H1 (cell line): ENCODE measurements at regions not wholly inside any gene's neighbourhood (a gene's known extent, or its start where the extent isn't known, plus 50 kb on each side); places are given as distances from the start of the nearest gene placed in this dataset.

Experiments
- CHD7 ChIP-seq: fragments of 300-600 bp; sonication (generic); IDR thresholded peaks from 2 replicates; pipeline ENCODE4 v1.7.1; 2012; ENCODE audit warnings: low read length, moderate library complexity, mild to moderate bottlenecking, inconsistent platforms; ENCODE audit not compliant: insufficient replicate concordance
- CREB1 ChIP-seq: IDR thresholded peaks from 2 replicates; pipeline ENCODE4 v1.6.1; 2012; ENCODE audit warnings: inconsistent platforms
- TEAD4 ChIP-seq: IDR thresholded peaks from 2 replicates; pipeline ENCODE4 v1.6.1; 2012; ENCODE audit warnings: low read depth, low read length, inconsistent platforms, mixed read lengths

DNA sequence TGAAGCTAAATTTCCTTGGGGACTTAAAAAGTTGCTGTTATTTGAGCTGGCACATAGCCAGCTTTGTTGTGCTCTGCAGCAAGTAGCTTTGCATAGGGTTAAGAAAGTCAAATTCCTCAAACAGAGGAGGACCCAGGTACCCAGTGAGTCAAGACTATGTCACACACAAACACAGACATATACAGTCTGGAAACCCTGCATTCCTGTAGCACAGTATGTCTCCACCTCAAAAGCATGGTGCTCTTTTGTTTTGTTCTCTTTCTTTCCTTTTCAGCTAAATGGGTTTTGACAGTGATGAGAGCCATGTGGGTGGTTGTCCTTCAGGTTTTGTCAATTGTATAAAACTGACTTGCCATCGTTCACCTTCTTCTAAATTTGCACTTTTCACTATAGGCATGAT lies 179.6 kb upstream of the DIO2 start (continued):
- peak; percentile 42 for TF ChIP-seq CHD7
- peak; percentile 21; the same call in 1 of the 2 replicates for TF ChIP-seq CREB1
- peak; percentile 70 for TF ChIP-seq TEAD4
